ENCODE measurements at regions not wholly inside any gene's neighbourhood (a gene's known extent, or its start where the extent isn't known, plus 50 kb on each side); places are given as distances from the start of the nearest gene placed in this dataset.

DNA sequence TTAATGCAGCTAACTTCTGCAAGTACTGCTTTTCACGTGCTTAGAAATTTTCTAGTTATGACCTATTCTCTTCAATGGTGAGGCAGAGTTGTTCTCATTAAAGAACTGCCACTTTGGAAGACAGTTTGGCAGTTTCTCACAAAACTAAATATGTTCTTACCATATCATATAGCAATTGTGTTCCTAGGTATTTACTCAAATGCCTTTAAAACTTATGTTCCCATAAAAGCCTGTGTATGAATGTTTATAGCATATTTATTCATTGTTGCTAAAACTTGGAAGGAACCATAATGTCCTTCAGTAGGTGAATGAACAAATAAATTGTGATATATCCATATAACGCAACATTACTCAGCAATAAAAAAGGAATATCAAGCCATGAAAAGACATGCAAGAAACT is 555.1 kb upstream of the POT1 start:
- no peaks in the 10 kb centered on the region for H3K27me3 Mint-ChIP-seq (ENCODE audit: unreplicated experiment)
- no peak for DNase-seq (ENCODE audit: low spot score)
- H3K4me3 Mint-ChIP-seq (ENCODE audit: unreplicated experiment): no peak overlapping the region
- no peak for TF ChIP-seq CTCF (IDR thresholded peaks at IDR 0.05; ENCODE audit: unreplicated experiment)
- no peaks in the 10 kb centered on the region for H3K36me3 Mint-ChIP-seq (ENCODE audit: low read depth, unreplicated experiment)
- H3K27ac Mint-ChIP-seq (ENCODE audit: unreplicated experiment): no peak overlapping the region
- H3K4me1 Mint-ChIP-seq (ENCODE audit: unreplicated experiment): no peaks in the 10 kb centered on the region
- H3K9me3 Mint-ChIP-seq (ENCODE audit: unreplicated experiment): no peaks in the 10 kb centered on the region

- H3K4me3 Mint-ChIP-seq (ENCODE audit: unreplicated experiment): no peak overlapping the region
- H3K4me1 Mint-ChIP-seq (ENCODE audit: unreplicated experiment): no peaks in the 10 kb centered on the region
- H3K27ac Mint-ChIP-seq (ENCODE audit: unreplicated experiment): no peak overlapping the region
- no peaks in the 10 kb centered on the region for H3K27me3 Mint-ChIP-seq (ENCODE audit: unreplicated experiment)
- H3K36me3 Mint-ChIP-seq (ENCODE audit: low read depth, unreplicated experiment): no peaks in the 10 kb centered on the region
- no peak for DNase-seq (ENCODE audit: low spot score)
- H3K9me3 Mint-ChIP-seq (ENCODE audit: unreplicated experiment): no peaks in the 10 kb centered on the region
- TF ChIP-seq CTCF (IDR thresholded peaks at IDR 0.05; ENCODE audit: unreplicated experiment): no peak
These were observed 551.7 kb upstream of the POT1 start for GRCh38 chr7:125481323-125481722.

- no peak overlapping the region for H3K27ac Mint-ChIP-seq (ENCODE audit: unreplicated experiment)
- DNase-seq (ENCODE audit: low spot score): no peak
- H3K4me3 Mint-ChIP-seq (ENCODE audit: unreplicated experiment): no peak overlapping the region
- no peaks in the 10 kb centered on the region for H3K9me3 Mint-ChIP-seq (ENCODE audit: unreplicated experiment)
- H3K4me1 Mint-ChIP-seq (ENCODE audit: unreplicated experiment): no peaks in the 10 kb centered on the region
- no peaks in the 10 kb centered on the region for H3K27me3 Mint-ChIP-seq (ENCODE audit: unreplicated experiment)
- no peak for TF ChIP-seq CTCF (IDR thresholded peaks at IDR 0.05; ENCODE audit: unreplicated experiment)
- no peaks in the 10 kb centered on the region for H3K36me3 Mint-ChIP-seq (ENCODE audit: low read depth, unreplicated experiment)
These were observed 551.1 kb upstream of the POT1 start for GRCh38 chr7:125480762-125481161.

DNA sequence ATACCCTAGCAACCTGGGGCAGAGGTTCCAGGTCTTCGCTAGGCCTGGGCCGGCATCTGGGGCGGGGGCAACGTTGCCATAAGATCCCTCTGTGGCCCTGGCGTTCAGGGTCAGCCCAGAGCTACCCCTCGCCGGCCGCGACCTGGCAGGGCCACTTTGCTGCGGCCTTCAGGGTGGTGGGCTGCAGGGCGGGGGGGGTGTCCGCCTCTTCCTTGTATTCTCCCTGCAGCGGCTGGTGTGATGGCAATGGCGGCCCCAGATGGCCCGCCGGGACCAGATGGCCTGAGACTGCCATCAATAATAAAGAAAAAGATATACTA is 539.2 kb upstream of the POT1 start:
- no peak overlapping the region for H3K27ac Mint-ChIP-seq (ENCODE audit: unreplicated experiment)
- no peaks in the 10 kb centered on the region for H3K27me3 Mint-ChIP-seq (ENCODE audit: unreplicated experiment)
- H3K4me1 Mint-ChIP-seq (ENCODE audit: unreplicated experiment): no peaks in the 10 kb centered on the region
- no peaks in the 10 kb centered on the region for H3K9me3 Mint-ChIP-seq (ENCODE audit: unreplicated experiment)
- no peak overlapping the region for H3K4me3 Mint-ChIP-seq (ENCODE audit: unreplicated experiment)
- no peak for TF ChIP-seq CTCF (IDR thresholded peaks at IDR 0.05; ENCODE audit: unreplicated experiment)
- H3K36me3 Mint-ChIP-seq (ENCODE audit: low read depth, unreplicated experiment): no peaks in the 10 kb centered on the region
- no peak for DNase-seq (ENCODE audit: low spot score)

DNA sequence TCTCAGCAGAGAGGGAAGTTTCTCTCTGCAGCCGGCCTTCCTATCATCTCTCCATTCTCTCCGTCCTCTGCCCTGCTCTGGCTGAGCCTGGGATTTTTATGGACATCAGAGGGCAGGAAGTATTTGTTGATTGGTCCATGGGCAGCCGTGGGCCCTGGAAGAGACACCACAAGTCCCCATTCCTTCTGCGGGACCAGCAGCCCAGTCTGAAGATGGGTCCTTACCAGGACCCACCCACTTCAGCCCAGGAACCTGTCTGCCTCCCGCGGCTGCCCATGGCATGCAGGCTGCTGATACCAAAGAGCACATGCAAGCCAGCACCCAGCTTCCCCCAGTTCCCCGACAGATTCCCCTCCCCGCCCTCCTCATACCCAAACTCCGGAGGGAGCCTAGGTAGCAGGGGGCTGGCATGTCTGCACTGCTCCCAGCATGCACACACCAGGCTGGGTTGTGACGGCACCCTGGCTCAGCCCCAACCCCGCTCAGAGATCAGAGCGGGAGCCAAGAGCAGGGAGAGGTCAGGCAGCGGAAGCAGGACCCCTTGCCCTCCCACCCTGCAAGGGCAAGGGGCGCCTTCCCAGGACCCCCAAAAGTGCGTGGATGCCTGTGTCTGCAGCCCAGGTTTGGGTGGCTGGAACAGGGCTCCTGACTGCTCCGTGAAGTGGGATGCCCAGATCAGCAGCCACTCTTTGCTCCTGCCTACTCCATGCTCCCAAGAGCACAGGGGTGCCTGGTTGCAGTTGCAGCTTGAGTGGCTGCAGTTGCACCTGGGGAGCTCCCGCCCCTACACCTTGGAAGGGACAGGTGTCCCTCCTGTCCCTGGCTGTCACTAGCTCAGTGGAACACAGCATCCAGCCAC is 538.6 kb upstream of the POT1 start:
- Mint-ChIP-seq H3K4me3 (ENCODE audit: unreplicated experiment) (no peak overlapping the region), H3K27me3 (ENCODE audit: unreplicated experiment) (no peaks in the 10 kb centered on the region), H3K9me3 (ENCODE audit: unreplicated experiment) (no peaks in the 10 kb centered on the region), H3K4me1 (ENCODE audit: unreplicated experiment) (no peaks in the 10 kb centered on the region), H3K27ac (ENCODE audit: unreplicated experiment) (no peak overlapping the region), H3K36me3 (ENCODE audit: low read depth, unreplicated experiment) (no peaks in the 10 kb centered on the region)
- TF ChIP-seq CTCF (IDR thresholded peaks at IDR 0.05; ENCODE audit: unreplicated experiment): no peak
- DNase-seq (ENCODE audit: low spot score): no peak
